Stimulated activated CD8-positive, alpha-beta memory T cell treated with anti-CD3 and anti-CD28 coated beads, Interleukin-7, amount 100 ng/mL, for 4 hours (primary cell): ENCODE measurements at regions not wholly inside any gene's neighbourhood (a gene's known extent, or its start where the extent isn't known, plus 50 kb on each side); places are given as distances from the start of the nearest gene placed in this dataset.
"Not testable (repeated sequence)": the region's sequence is repeated elsewhere in the genome, so short reads cannot be mapped to it uniquely, and the experiment has no call there.

Experiments used
- DNase-seq, 2 donors: peaks; one replicate each; pipeline ENCODE4 v3.0.0-alpha.2; 2020; ENCODE audit warnings: low read depth in 2 of 2

GRCh38 chr1:229007167-229007566 lies 263.7 kb upstream of the RAB4A start:
- DNase-seq, result no peak

GRCh38 chr1:229007701-229008100 lies 263.2 kb upstream of the RAB4A start:
- DNase-seq, result no peak

- not testable (repeated sequence) for DNase-seq
These were observed 262.6 kb upstream of the RAB4A start for GRCh38 chr1:229008347-229008746.

- no peak for DNase-seq
These were observed 259.9 kb upstream of the RAB4A start for GRCh38 chr1:229011022-229011421.

GRCh38 chr1:229012823-229013222 lies 258.1 kb upstream of the RAB4A start:
- no peak for DNase-seq

GRCh38 chr1:229013981-229014380 lies 256.9 kb upstream of the RAB4A start:
- DNase-seq, result no peak

- no peak for DNase-seq
These were observed 255.1 kb upstream of the RAB4A start for GRCh38 chr1:229015806-229016205.

- DNase-seq, result no peak
These were observed 253.8 kb upstream of the RAB4A start for GRCh38 chr1:229017091-229017490.

- DNase-seq, result no peak
These were observed 252.1 kb upstream of the RAB4A start for GRCh38 chr1:229018674-229019295.

- no peak for DNase-seq
These were observed 251.1 kb upstream of the RAB4A start for GRCh38 chr1:229019663-229020271.

GRCh38 chr1:229021034-229021433 lies 249.9 kb upstream of the RAB4A start:
- DNase-seq, result not testable (repeated sequence)

- DNase-seq, result no peak
These were observed 248.1 kb upstream of the RAB4A start for GRCh38 chr1:229022595-229023333.

- no peak for DNase-seq
These were observed 247.1 kb upstream of the RAB4A start for GRCh38 chr1:229023651-229024300.

GRCh38 chr1:229024528-229025130 lies 246.3 kb upstream of the RAB4A start:
- no peak for DNase-seq

GRCh38 chr1:229025576-229025975 lies 245.3 kb upstream of the RAB4A start:
- DNase-seq, result no peak

- DNase-seq, result no peak
These were observed 243.8 kb upstream of the RAB4A start for GRCh38 chr1:229027158-229027557.

GRCh38 chr1:229027622-229028182 lies 243.2 kb upstream of the RAB4A start:
- DNase-seq, result peak in 1 of 2 donors; percentile 8

GRCh38 chr1:229028544-229028943 lies 242.4 kb upstream of the RAB4A start:
- no peak for DNase-seq

- DNase-seq, result no peak
These were observed 241.7 kb upstream of the RAB4A start for GRCh38 chr1:229028987-229029878.

- no peak for DNase-seq
These were observed 241.1 kb upstream of the RAB4A start for GRCh38 chr1:229029879-229030235.

GRCh38 chr1:229030630-229031029 lies 240.3 kb upstream of the RAB4A start:
- no peak for DNase-seq
